ENCODE measurements at regions not wholly inside any gene's neighbourhood (a gene's known extent, or its start where the extent isn't known, plus 50 kb on each side); places are given as distances from the start of the nearest gene placed in this dataset.
A peak's percentile ranks its signal among the peaks of the same experiment; 100 is the strongest.

DNA sequence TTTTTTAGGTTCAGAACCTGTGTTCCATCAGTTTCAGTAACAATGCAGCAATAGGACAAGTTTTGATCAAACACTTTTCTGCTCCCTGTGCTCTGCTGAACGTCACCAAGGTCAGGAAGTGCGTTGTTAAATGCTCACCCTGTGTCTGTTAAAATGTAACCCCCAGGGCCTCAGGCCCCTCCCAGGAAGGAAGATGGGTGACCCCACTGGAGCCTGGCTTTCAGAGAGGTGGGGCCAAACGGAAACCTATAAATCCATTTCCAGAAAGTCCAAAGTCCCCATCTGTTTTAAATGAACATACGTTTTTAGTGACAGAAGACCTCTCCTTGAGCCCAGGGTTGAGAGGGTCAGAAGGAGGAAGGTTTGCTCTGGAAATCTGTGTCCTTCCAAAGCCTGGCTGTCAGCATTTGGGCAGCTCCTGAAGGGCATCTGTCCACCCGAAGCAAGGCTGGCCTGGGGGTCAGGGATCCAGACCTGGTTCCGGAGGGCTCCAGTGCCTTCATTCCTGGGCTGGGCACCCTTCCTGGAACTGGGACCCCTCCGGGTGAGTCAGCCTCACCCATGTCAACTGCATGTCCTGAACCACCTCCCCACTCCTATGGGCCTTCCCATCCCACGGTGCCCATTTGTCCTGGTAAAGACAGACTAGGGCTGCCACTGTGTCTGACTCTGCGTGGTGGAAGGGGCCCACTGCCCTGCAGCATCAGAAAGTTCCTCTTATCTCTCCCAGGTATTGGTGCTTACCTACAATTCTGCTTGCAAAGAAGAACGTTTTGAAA is 117.4 kb upstream of the COPS8 start (continued):
- TF ChIP-seq ZNF383 (CRISPR knock-in tag; IDR thresholded peaks at IDR 0.05; ENCODE audit: borderline replicate concordance) (no peak), ZFYVE20 (CRISPR knock-in tag; IDR thresholded peaks at IDR 0.05; ENCODE audit: borderline replicate concordance, low read depth) (no peak), RAD51 (IDR thresholded peaks at IDR 0.05; ENCODE audit: borderline replicate concordance) (no peak), ZNF468 (CRISPR knock-in tag; IDR thresholded peaks at IDR 0.05) (no peak), ERF (CRISPR knock-in tag; IDR thresholded peaks at IDR 0.05) (peak; percentile 43), MZF1 (CRISPR knock-in tag; IDR thresholded peaks at IDR 0.05; ENCODE audit: borderline replicate concordance) (no peak), RFX1 (IDR thresholded peaks at IDR 0.05) (no peak), TOPORS (CRISPR knock-in tag; IDR thresholded peaks at IDR 0.05) (peak; percentile 40; the same call in 1 of the 2 replicates), BRD4 (CRISPR knock-in tag; IDR thresholded peaks at IDR 0.05) (no peak), ZNF670 (CRISPR knock-in tag; IDR thresholded peaks at IDR 0.05; ENCODE audit: borderline replicate concordance) (no peak), SUZ12 (IDR thresholded peaks at IDR 0.05; ENCODE audit: low read depth, low read length) (no peak), GATAD2A (CRISPR knock-in tag; IDR thresholded peaks at IDR 0.05) (peak; percentile 63), SP1 (IDR thresholded peaks at IDR 0.05) (no peak), SP1 (CRISPR knock-in tag; IDR thresholded peaks at IDR 0.05) (no peak; the same call in 1 of the 2 replicates), EEA1 (CRISPR knock-in tag; IDR thresholded peaks at IDR 0.05; ENCODE audit: borderline replicate concordance) (no peak), TCF7 (IDR thresholded peaks at IDR 0.05; ENCODE audit: low read depth) (no peak)
- TF ChIP-seq, protein P1, sequence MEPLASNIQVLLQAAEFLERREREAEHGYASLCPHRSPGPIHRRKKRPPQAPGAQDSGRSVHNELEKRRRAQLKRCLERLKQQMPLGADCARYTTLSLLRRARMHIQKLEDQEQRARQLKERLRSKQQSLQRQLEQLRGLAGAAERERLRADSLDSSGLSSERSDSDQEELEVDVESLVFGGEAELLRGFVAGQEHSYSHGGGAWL (CRISPR knock-in tag; IDR thresholded peaks at IDR 0.05): no peak
- TF ChIP-seq, protein P2, sequence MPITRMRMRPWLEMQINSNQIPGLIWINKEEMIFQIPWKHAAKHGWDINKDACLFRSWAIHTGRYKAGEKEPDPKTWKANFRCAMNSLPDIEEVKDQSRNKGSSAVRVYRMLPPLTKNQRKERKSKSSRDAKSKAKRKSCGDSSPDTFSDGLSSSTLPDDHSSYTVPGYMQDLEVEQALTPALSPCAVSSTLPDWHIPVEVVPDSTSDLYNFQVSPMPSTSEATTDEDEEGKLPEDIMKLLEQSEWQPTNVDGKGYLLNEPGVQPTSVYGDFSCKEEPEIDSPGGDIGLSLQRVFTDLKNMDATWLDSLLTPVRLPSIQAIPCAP (CRISPR knock-in tag; IDR thresholded peaks at IDR 0.05; ENCODE audit: low read depth): 0 out of 2 replicates have a peak, but pooled peaks have one; percentile 16
- TF ChIP-seq, protein P3, sequence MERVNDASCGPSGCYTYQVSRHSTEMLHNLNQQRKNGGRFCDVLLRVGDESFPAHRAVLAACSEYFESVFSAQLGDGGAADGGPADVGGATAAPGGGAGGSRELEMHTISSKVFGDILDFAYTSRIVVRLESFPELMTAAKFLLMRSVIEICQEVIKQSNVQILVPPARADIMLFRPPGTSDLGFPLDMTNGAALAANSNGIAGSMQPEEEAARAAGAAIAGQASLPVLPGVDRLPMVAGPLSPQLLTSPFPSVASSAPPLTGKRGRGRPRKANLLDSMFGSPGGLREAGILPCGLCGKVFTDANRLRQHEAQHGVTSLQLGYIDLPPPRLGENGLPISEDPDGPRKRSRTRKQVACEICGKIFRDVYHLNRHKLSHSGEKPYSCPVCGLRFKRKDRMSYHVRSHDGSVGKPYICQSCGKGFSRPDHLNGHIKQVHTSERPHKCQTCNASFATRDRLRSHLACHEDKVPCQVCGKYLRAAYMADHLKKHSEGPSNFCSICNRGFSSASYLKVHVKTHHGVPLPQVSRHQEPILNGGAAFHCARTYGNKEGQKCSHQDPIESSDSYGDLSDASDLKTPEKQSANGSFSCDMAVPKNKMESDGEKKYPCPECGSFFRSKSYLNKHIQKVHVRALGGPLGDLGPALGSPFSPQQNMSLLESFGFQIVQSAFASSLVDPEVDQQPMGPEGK (CRISPR knock-in tag; IDR thresholded peaks at IDR 0.05): peak; percentile 77
- TF ChIP-seq, protein P4, sequence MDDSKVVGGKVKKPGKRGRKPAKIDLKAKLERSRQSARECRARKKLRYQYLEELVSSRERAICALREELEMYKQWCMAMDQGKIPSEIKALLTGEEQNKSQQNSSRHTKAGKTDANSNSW (CRISPR knock-in tag; IDR thresholded peaks at IDR 0.05; ENCODE audit: borderline replicate concordance): no peak
- TF ChIP-seq, protein P5, sequence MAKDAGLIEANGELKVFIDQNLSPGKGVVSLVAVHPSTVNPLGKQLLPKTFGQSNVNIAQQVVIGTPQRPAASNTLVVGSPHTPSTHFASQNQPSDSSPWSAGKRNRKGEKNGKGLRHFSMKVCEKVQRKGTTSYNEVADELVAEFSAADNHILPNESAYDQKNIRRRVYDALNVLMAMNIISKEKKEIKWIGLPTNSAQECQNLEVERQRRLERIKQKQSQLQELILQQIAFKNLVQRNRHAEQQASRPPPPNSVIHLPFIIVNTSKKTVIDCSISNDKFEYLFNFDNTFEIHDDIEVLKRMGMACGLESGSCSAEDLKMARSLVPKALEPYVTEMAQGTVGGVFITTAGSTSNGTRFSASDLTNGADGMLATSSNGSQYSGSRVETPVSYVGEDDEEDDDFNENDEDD (CRISPR knock-in tag; IDR thresholded peaks at IDR 0.05; ENCODE audit: borderline replicate concordance): no peak
- TF ChIP-seq, protein P6, sequence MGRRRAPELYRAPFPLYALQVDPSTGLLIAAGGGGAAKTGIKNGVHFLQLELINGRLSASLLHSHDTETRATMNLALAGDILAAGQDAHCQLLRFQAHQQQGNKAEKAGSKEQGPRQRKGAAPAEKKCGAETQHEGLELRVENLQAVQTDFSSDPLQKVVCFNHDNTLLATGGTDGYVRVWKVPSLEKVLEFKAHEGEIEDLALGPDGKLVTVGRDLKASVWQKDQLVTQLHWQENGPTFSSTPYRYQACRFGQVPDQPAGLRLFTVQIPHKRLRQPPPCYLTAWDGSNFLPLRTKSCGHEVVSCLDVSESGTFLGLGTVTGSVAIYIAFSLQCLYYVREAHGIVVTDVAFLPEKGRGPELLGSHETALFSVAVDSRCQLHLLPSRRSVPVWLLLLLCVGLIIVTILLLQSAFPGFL (CRISPR knock-in tag; IDR thresholded peaks at IDR 0.05): no peak

Measured in HepG2 (cell line).